ENCODE measurements at regions not wholly inside any gene's neighbourhood (a gene's known extent, or its start where the extent isn't known, plus 50 kb on each side); places are given as distances from the start of the nearest gene placed in this dataset.

- peaks cover 0 to 21% (median 4%) of the 10 kb centered on the region in 7 donors for H3K9me3 Mint-ChIP-seq
- H3K4me1 Mint-ChIP-seq: no peaks in the 10 kb centered on the region
- DNase-seq: no peak
These were observed 518.0 kb upstream of the ZP4 start for GRCh38 chr1:238408737-238409136.

GRCh38 chr1:238406098-238406860, 515.6 kb upstream of the ZP4 start:
- Histone ChIP-seq H3K27me3 (ENCODE audit: control insufficient read depth, insufficient read depth, low read length) (no peaks in the 10 kb centered on the region), H3K27ac (ENCODE audit: insufficient read depth, low read length, poor library complexity, severe bottlenecking) (no peak overlapping the region), H3K9me3 (ENCODE audit: control insufficient read depth in 2 of 2, low read length in 2 of 2) (no peaks in the 10 kb centered on the region), H3K36me3 (ENCODE audit: control insufficient read depth, insufficient read depth, low read length) (no peaks in the 10 kb centered on the region), H3K4me3 (ENCODE audit: low read depth, low read length) (no peak overlapping the region), H3K4me1 (ENCODE audit: control insufficient read depth, insufficient read depth, low read length, poor library complexity, severe bottlenecking) (no peaks in the 10 kb centered on the region)
- peaks cover 0 to 12% (median 4%) of the 10 kb centered on the region in 7 donors for H3K9me3 Mint-ChIP-seq
- H3K36me3 Mint-ChIP-seq: no peaks in the 10 kb centered on the region
- H3K27ac Mint-ChIP-seq: no peak overlapping the region
- H3K4me1 Mint-ChIP-seq: no peaks in the 10 kb centered on the region
- DNase-seq (no peak), ATAC-seq (ENCODE audit: low read depth in 2 of 2) (no peak)
- H3K27me3 Mint-ChIP-seq: no peaks in the 10 kb centered on the region
- H3K4me3 Mint-ChIP-seq: no peak overlapping the region

More at GRCh38 chr1:238408737-238409136, 518.0 kb upstream of the ZP4 start:
- Histone ChIP-seq H3K9me3 (ENCODE audit: control insufficient read depth in 2 of 2, low read length in 2 of 2) (peaks cover 0 to 4% of the 10 kb centered on the region in 2 experiments), H3K4me3 (ENCODE audit: low read depth, low read length) (no peak overlapping the region), H3K4me1 (ENCODE audit: control insufficient read depth, insufficient read depth, low read length, poor library complexity, severe bottlenecking) (no peaks in the 10 kb centered on the region), H3K36me3 (ENCODE audit: control insufficient read depth, insufficient read depth, low read length) (no peaks in the 10 kb centered on the region), H3K27me3 (ENCODE audit: control insufficient read depth, insufficient read depth, low read length) (no peaks in the 10 kb centered on the region), H3K27ac (ENCODE audit: insufficient read depth, low read length, poor library complexity, severe bottlenecking) (no peak overlapping the region)
- H3K27ac Mint-ChIP-seq: no peak overlapping the region
- H3K4me3 Mint-ChIP-seq: no peak overlapping the region
- ATAC-seq (ENCODE audit: low read depth in 2 of 2): no peak
- H3K36me3 Mint-ChIP-seq: no peaks in the 10 kb centered on the region
- H3K27me3 Mint-ChIP-seq: no peaks in the 10 kb centered on the region

GRCh38 chr1:238404921-238405320, 514.2 kb upstream of the ZP4 start:
- no peaks in the 10 kb centered on the region for H3K36me3 Mint-ChIP-seq
- no peak for ATAC-seq (ENCODE audit: low read depth in 2 of 2)
- H3K27ac Mint-ChIP-seq: no peak overlapping the region
- H3K4me1 ChIP-seq (ENCODE audit: control insufficient read depth, insufficient read depth, low read length, poor library complexity, severe bottlenecking): no peaks in the 10 kb centered on the region
- H3K9me3 ChIP-seq (ENCODE audit: control insufficient read depth in 2 of 2, low read length in 2 of 2): no peaks in the 10 kb centered on the region
- H3K9me3 Mint-ChIP-seq: peaks cover 0 to 10% (median 2%) of the 10 kb centered on the region in 7 donors
- no peak for DNase-seq
- H3K4me1 Mint-ChIP-seq: no peaks in the 10 kb centered on the region
- H3K27me3 ChIP-seq (ENCODE audit: control insufficient read depth, insufficient read depth, low read length): no peaks in the 10 kb centered on the region
- H3K36me3 ChIP-seq (ENCODE audit: control insufficient read depth, insufficient read depth, low read length): no peaks in the 10 kb centered on the region
- H3K27ac ChIP-seq (ENCODE audit: insufficient read depth, low read length, poor library complexity, severe bottlenecking): no peak overlapping the region
- no peak overlapping the region for H3K4me3 ChIP-seq (ENCODE audit: low read depth, low read length)
- no peaks in the 10 kb centered on the region for H3K27me3 Mint-ChIP-seq
- no peak overlapping the region for H3K4me3 Mint-ChIP-seq

GRCh38 chr1:238404481-238404880, 513.8 kb upstream of the ZP4 start:
- no peaks in the 10 kb centered on the region for H3K9me3 ChIP-seq (ENCODE audit: control insufficient read depth in 2 of 2, low read length in 2 of 2)
- H3K27me3 ChIP-seq (ENCODE audit: control insufficient read depth, insufficient read depth, low read length): no peaks in the 10 kb centered on the region
- DNase-seq (no peak), ATAC-seq (ENCODE audit: low read depth in 2 of 2) (no peak)
- H3K27ac ChIP-seq (ENCODE audit: insufficient read depth, low read length, poor library complexity, severe bottlenecking): no peak overlapping the region
- Mint-ChIP-seq H3K4me1 (no peaks in the 10 kb centered on the region), H3K36me3 (no peaks in the 10 kb centered on the region), H3K4me3 (no peak overlapping the region), H3K9me3 (peaks cover 0 to 9% (median 2%) of the 10 kb centered on the region in 7 donors), H3K27me3 (no peaks in the 10 kb centered on the region), H3K27ac (no peak overlapping the region)
- no peaks in the 10 kb centered on the region for H3K4me1 ChIP-seq (ENCODE audit: control insufficient read depth, insufficient read depth, low read length, poor library complexity, severe bottlenecking)
- no peaks in the 10 kb centered on the region for H3K36me3 ChIP-seq (ENCODE audit: control insufficient read depth, insufficient read depth, low read length)
- no peak overlapping the region for H3K4me3 ChIP-seq (ENCODE audit: low read depth, low read length)

- H3K36me3 Mint-ChIP-seq: no peaks in the 10 kb centered on the region
- no peaks in the 10 kb centered on the region for H3K4me1 Mint-ChIP-seq
- H3K36me3 ChIP-seq (ENCODE audit: control insufficient read depth, insufficient read depth, low read length): no peaks in the 10 kb centered on the region
- H3K27me3 ChIP-seq (ENCODE audit: control insufficient read depth, insufficient read depth, low read length): no peaks in the 10 kb centered on the region
- DNase-seq (no peak), ATAC-seq (ENCODE audit: low read depth in 2 of 2) (no peak)
- no peak overlapping the region for H3K4me3 ChIP-seq (ENCODE audit: low read depth, low read length)
- peaks cover 0 to 7% (median 2%) of the 10 kb centered on the region in 7 donors for H3K9me3 Mint-ChIP-seq
- H3K4me3 Mint-ChIP-seq: no peak overlapping the region
- H3K27me3 Mint-ChIP-seq: no peaks in the 10 kb centered on the region
- H3K27ac Mint-ChIP-seq: no peak overlapping the region
- H3K27ac ChIP-seq (ENCODE audit: insufficient read depth, low read length, poor library complexity, severe bottlenecking): no peak overlapping the region
- no peaks in the 10 kb centered on the region for H3K9me3 ChIP-seq (ENCODE audit: control insufficient read depth in 2 of 2, low read length in 2 of 2)
- no peaks in the 10 kb centered on the region for H3K4me1 ChIP-seq (ENCODE audit: control insufficient read depth, insufficient read depth, low read length, poor library complexity, severe bottlenecking)
These were observed 510.4 kb upstream of the ZP4 start for GRCh38 chr1:238401144-238401543.

GRCh38 chr1:238399558-238399957, 508.8 kb upstream of the ZP4 start:
- no peak overlapping the region for H3K27ac ChIP-seq (ENCODE audit: insufficient read depth, low read length, poor library complexity, severe bottlenecking)
- H3K9me3 ChIP-seq (ENCODE audit: control insufficient read depth in 2 of 2, low read length in 2 of 2): peaks cover 0 to under 1% of the 10 kb centered on the region in 2 experiments
- no peaks in the 10 kb centered on the region for H3K27me3 Mint-ChIP-seq
- no peaks in the 10 kb centered on the region for H3K4me1 ChIP-seq (ENCODE audit: control insufficient read depth, insufficient read depth, low read length, poor library complexity, severe bottlenecking)
- no peak overlapping the region for H3K4me3 ChIP-seq (ENCODE audit: low read depth, low read length)
- ATAC-seq (ENCODE audit: low read depth in 2 of 2): no peak
- H3K36me3 Mint-ChIP-seq: no peaks in the 10 kb centered on the region
- H3K27me3 ChIP-seq (ENCODE audit: control insufficient read depth, insufficient read depth, low read length): no peaks in the 10 kb centered on the region
- no peak for DNase-seq
- no peaks in the 10 kb centered on the region for H3K4me1 Mint-ChIP-seq
- no peak overlapping the region for H3K27ac Mint-ChIP-seq
- peaks cover 0 to 7% (median 2%) of the 10 kb centered on the region in 7 donors for H3K9me3 Mint-ChIP-seq
- no peaks in the 10 kb centered on the region for H3K36me3 ChIP-seq (ENCODE audit: control insufficient read depth, insufficient read depth, low read length)
- H3K4me3 Mint-ChIP-seq: no peak overlapping the region

- DNase-seq (no peak), ATAC-seq (ENCODE audit: low read depth in 2 of 2) (no peak)
- H3K36me3 ChIP-seq (ENCODE audit: control insufficient read depth, insufficient read depth, low read length): no peaks in the 10 kb centered on the region
- Mint-ChIP-seq H3K27ac (no peak overlapping the region), H3K36me3 (no peaks in the 10 kb centered on the region), H3K4me3 (no peak overlapping the region), H3K27me3 (no peaks in the 10 kb centered on the region), H3K4me1 (no peaks in the 10 kb centered on the region), H3K9me3 (peaks cover 0 to 9% (median 4%) of the 10 kb centered on the region in 7 donors)
- no peak overlapping the region for H3K27ac ChIP-seq (ENCODE audit: insufficient read depth, low read length, poor library complexity, severe bottlenecking)
- peaks cover 3 to 5% of the 10 kb centered on the region in 2 experiments for H3K9me3 ChIP-seq (ENCODE audit: control insufficient read depth in 2 of 2, low read length in 2 of 2)
- no peaks in the 10 kb centered on the region for H3K27me3 ChIP-seq (ENCODE audit: control insufficient read depth, insufficient read depth, low read length)
- no peak overlapping the region for H3K4me3 ChIP-seq (ENCODE audit: low read depth, low read length)
- no peaks in the 10 kb centered on the region for H3K4me1 ChIP-seq (ENCODE audit: control insufficient read depth, insufficient read depth, low read length, poor library complexity, severe bottlenecking)
These were observed 505.4 kb upstream of the ZP4 start for GRCh38 chr1:238396140-238396539.

GRCh38 chr1:238384381-238384780, 493.7 kb upstream of the ZP4 start:
- Histone ChIP-seq H3K27ac (ENCODE audit: insufficient read depth, low read length, poor library complexity, severe bottlenecking) (no peak overlapping the region), H3K36me3 (ENCODE audit: control insufficient read depth, insufficient read depth, low read length) (no peaks in the 10 kb centered on the region), H3K27me3 (ENCODE audit: control insufficient read depth, insufficient read depth, low read length) (no peaks in the 10 kb centered on the region), H3K4me3 (ENCODE audit: low read depth, low read length) (no peak overlapping the region), H3K9me3 (ENCODE audit: control insufficient read depth in 2 of 2, low read length in 2 of 2) (peaks cover 3 to 4% of the 10 kb centered on the region in 2 experiments), H3K4me1 (ENCODE audit: control insufficient read depth, insufficient read depth, low read length, poor library complexity, severe bottlenecking) (no peaks in the 10 kb centered on the region)
- H3K4me3 Mint-ChIP-seq: no peak overlapping the region
- no peak overlapping the region for H3K27ac Mint-ChIP-seq
- peaks cover 0 to 16% (median 6%) of the 10 kb centered on the region in 7 donors for H3K9me3 Mint-ChIP-seq
- H3K27me3 Mint-ChIP-seq: no peaks in the 10 kb centered on the region
- no peaks in the 10 kb centered on the region for H3K4me1 Mint-ChIP-seq
- DNase-seq: no peak
- H3K36me3 Mint-ChIP-seq: no peaks in the 10 kb centered on the region
- ATAC-seq (ENCODE audit: low read depth in 2 of 2): no peak

Measured in CD4-positive, CD25-positive, alpha-beta regulatory T cell (primary cell).